Urothelium cell line (cell line): ENCODE measurements at regions not wholly inside any gene's neighbourhood (a gene's known extent, or its start where the extent isn't known, plus 50 kb on each side); places are given as distances from the start of the nearest gene placed in this dataset.

Source experiments
- DNase-seq: peaks from one replicate; pipeline ENCODE4 v3.0.0; 2011; ENCODE audit warnings: low spot score, mixed read lengths
- FAIRE-seq: peaks from 2 replicates; lab custom pipeline; 2011; peaks lifted over from hg19 to GRCh38; lab: Jason Lieb, UNC

- FAIRE-seq (no peak), DNase-seq (no peak)
Measured at GRCh38 chr5:174189654-174190541, 144.4 kb downstream of the NSG2 start.

- DNase-seq (no peak), FAIRE-seq (no peak)
Measured at GRCh38 chr5:174191076-174191475, 145.6 kb downstream of the NSG2 start.

GRCh38 chr5:174191850-174192655 lies 146.5 kb downstream of the NSG2 start:
- FAIRE-seq (no peak), DNase-seq (no peak)

- FAIRE-seq (no peak), DNase-seq (no peak)
Measured at GRCh38 chr5:174192901-174193300, 147.4 kb downstream of the NSG2 start.

- FAIRE-seq (no peak), DNase-seq (no peak)
Measured at GRCh38 chr5:174195517-174195916, 150.0 kb downstream of the NSG2 start.

- no peak for DNase-seq
- no peak for FAIRE-seq
Measured at GRCh38 chr5:174197929-174198328, 152.4 kb downstream of the NSG2 start.

GRCh38 chr5:174198541-174198940 lies 153.0 kb downstream of the NSG2 start:
- FAIRE-seq (no peak), DNase-seq (no peak)

- DNase-seq, result no peak
- no peak for FAIRE-seq
Measured at GRCh38 chr5:174202996-174203395, 157.5 kb downstream of the NSG2 start.

- DNase-seq, result peak; percentile 75
- peak; percentile 9 for FAIRE-seq
Measured at GRCh38 chr5:174204535-174205313, 159.2 kb downstream of the NSG2 start.

- FAIRE-seq, result no peak
- no peak for DNase-seq
Measured at GRCh38 chr5:174205939-174206338, 160.4 kb downstream of the NSG2 start.

- DNase-seq (no peak), FAIRE-seq (no peak)
Measured at GRCh38 chr5:174210596-174211276, 165.2 kb downstream of the NSG2 start.

- DNase-seq, result no peak
- no peak for FAIRE-seq
Measured at GRCh38 chr5:174211277-174211626, 165.7 kb downstream of the NSG2 start.

GRCh38 chr5:174217527-174217926 lies 172.0 kb downstream of the NSG2 start:
- FAIRE-seq (no peak), DNase-seq (no peak)

GRCh38 chr5:174218162-174218561 lies 172.7 kb downstream of the NSG2 start:
- DNase-seq (no peak), FAIRE-seq (no peak)

GRCh38 chr5:174220417-174220816 lies 174.9 kb downstream of the NSG2 start:
- DNase-seq, result no peak
- FAIRE-seq, result no peak

GRCh38 chr5:174221436-174221835 lies 175.9 kb downstream of the NSG2 start:
- no peak for DNase-seq
- FAIRE-seq, result no peak

- DNase-seq (no peak), FAIRE-seq (no peak)
Measured at GRCh38 chr5:174221946-174222345, 176.4 kb downstream of the NSG2 start.

- no peak for FAIRE-seq
- no peak for DNase-seq
Measured at GRCh38 chr5:174222891-174223290, 177.4 kb downstream of the NSG2 start.

GRCh38 chr5:174223355-174223754 lies 177.8 kb downstream of the NSG2 start:
- FAIRE-seq (no peak), DNase-seq (no peak)

- DNase-seq, result no peak
- no peak for FAIRE-seq
Measured at GRCh38 chr5:174229068-174229467, 183.6 kb downstream of the NSG2 start.
